Panc1 (cell line): ENCODE measurements at regions not wholly inside any gene's neighbourhood (a gene's known extent, or its start where the extent isn't known, plus 50 kb on each side); places are given as distances from the start of the nearest gene placed in this dataset.
"Not testable (repeated sequence)": the region's sequence is repeated elsewhere in the genome, so short reads cannot be mapped to it uniquely, and the experiment has no call there.

ENCODE experiments used
- ATAC-seq: fragments of 200-7000 bp; cut with Tn5 transposase; 2 replicates; pipeline ENCODE4 v1.9.1; 2020; ENCODE audit warnings: mild to moderate bottlenecking, moderate library complexity
- BruUV-seq: library from RNA; stranded (reverse); fragments of 400-500 nt; replicated peaks from 2 replicates; lab custom pipeline; 2021; lab: Mats Ljungman, UMichigan
- CTCF ChIA-PET: fragments of 300-600 bp; sonication (Branson Sonifier 250); formaldehyde crosslinking; loops from one replicate; lab custom pipeline; 2022; ENCODE audit warnings: antibody characterized with exemption; lab: Charles Lee
- POLR2A ChIA-PET: fragments of 300-600 bp; sonication (Branson Sonifier 250); formaldehyde crosslinking; loops from one replicate; lab custom pipeline; 2022; ENCODE audit warnings: antibody characterized with exemption; lab: Charles Lee
- DNase-seq: peaks from one replicate; pipeline ENCODE4 v3.0.0-alpha.2; 2010; ENCODE audit warnings: low read depth, low spot score
- H3K27ac ChIP-seq: 2 replicates; pipeline ENCODE4 v1.5.1; 2011; ENCODE audit warnings: mild to moderate bottlenecking, low read length, inconsistent platforms
- H3K27me3 ChIP-seq: fragments of 200-500 bp; sonication (Bioruptor generic); 2 replicates; pipeline ENCODE4 v1.6.0; 2014; ENCODE audit warnings: low read length, inconsistent platforms; ENCODE audit not compliant: control insufficient read depth, insufficient read depth
- H3K36me3 ChIP-seq: fragments of 200-500 bp; sonication (Bioruptor generic); 2 replicates; pipeline ENCODE4 v1.5.1; 2014; ENCODE audit warnings: inconsistent platforms, mild to moderate bottlenecking, low read length, moderate library complexity; ENCODE audit not compliant: control insufficient read depth, insufficient read depth
- H3K4me1 ChIP-seq: 2 replicates; pipeline ENCODE4 v1.5.1; 2011; ENCODE audit warnings: inconsistent platforms, mild to moderate bottlenecking, low read length, moderate library complexity; ENCODE audit not compliant: control insufficient read depth, insufficient read depth
- H3K4me3 ChIP-seq, 2 experiments: 2 replicates each; pipeline ENCODE4 v1.5.1; 2011 to 2012; ENCODE audit warnings: low read depth in 2 of 2, low read length in 2 of 2, mild to moderate bottlenecking in 2 of 2, inconsistent platforms in 1 of 2, moderate library complexity in 1 of 2
- H3K9me3 ChIP-seq: fragments of 200-500 bp; sonication (Bioruptor generic); 2 replicates; pipeline ENCODE4 v1.5.1; 2014; ENCODE audit warnings: low read depth, mild to moderate bottlenecking, inconsistent platforms, low read length, moderate library complexity; ENCODE audit not compliant: control insufficient read depth, insufficient read depth
- CTCF ChIP-seq: fragments of 450-650 bp; IDR thresholded peaks from 2 replicates; pipeline ENCODE4 v1.5.1; 2017; ENCODE audit warnings: mild to moderate bottlenecking
- POLR2AphosphoS5 ChIP-seq: IDR thresholded peaks from 2 replicates; pipeline ENCODE4 v1.6.1; 2012; ENCODE audit warnings: mild to moderate bottlenecking, low read depth, low read length, moderate library complexity
- REST ChIP-seq, 2 experiments: IDR thresholded peaks; 2 replicates each; pipeline ENCODE4 v1.6.1; 2011 to 2012; ENCODE audit warnings: low read depth in 2 of 2, control low read depth in 1 of 2, low read length in 1 of 2, mild to moderate bottlenecking in 1 of 2, moderate library complexity in 1 of 2; ENCODE audit not compliant: insufficient read depth in 1 of 2
- SIN3A ChIP-seq: IDR thresholded peaks from 2 replicates; pipeline ENCODE4 v1.6.1; 2012; ENCODE audit warnings: low read depth, mild to moderate bottlenecking, low read length, moderate library complexity, borderline replicate concordance; ENCODE audit not compliant: insufficient read depth
- TCF7L2 ChIP-seq: IDR thresholded peaks from 2 replicates; pipeline ENCODE4 v1.6.1; 2011; ENCODE audit warnings: mild to moderate bottlenecking, low read depth, low read length, inconsistent platforms
- in situ Hi-C: cut with HindIII; loops from 2 replicates; pipeline ENCODE4 v1.10.0; 2016; ENCODE audit warnings: low sequenced_read_pairs, low pct_unique_long_range_greater_than_20kb
- intact Hi-C: fragments of 100-400 bp; cut with micrococcal nuclease; formaldehyde crosslinking; loops from one replicate; pipeline ENCODE4 v1.10.0; 2022; ENCODE audit not compliant: unreplicated experiment

GRCh38 chr9:90698871-90699440 lies 56.3 kb upstream of the DIRAS2 start:
- DNase-seq: no peak
- BruUV-seq: no TSS peak
- CTCF ChIA-PET: no interaction called here
- H3K27ac ChIP-seq: no peak overlapping the region
- no peaks in the 10 kb centered on the region for H3K4me1 ChIP-seq
- no peaks in the 10 kb centered on the region for H3K9me3 ChIP-seq
- in situ Hi-C loops: no loop called here
- TF ChIP-seq REST (IDR thresholded peaks at IDR 0.05; ENCODE audit: insufficient read depth in 1 of 2, low read depth in 2 of 2, low read length in 1 of 2) (no peak), TCF7L2 (no peak), SIN3A (no peak), CTCF (no peak), POLR2AphosphoS5 (no peak)
- no peak for ATAC-seq
- no peaks in the 10 kb centered on the region for H3K36me3 ChIP-seq
- POLR2A ChIA-PET: no interaction called here
- intact Hi-C loops: no loop called here
- H3K27me3 ChIP-seq: no peaks in the 10 kb centered on the region
- no peak overlapping the region for H3K4me3 ChIP-seq

- no peak for ATAC-seq
- no peak for DNase-seq
- no TSS peak for BruUV-seq
- ChIA-PET POLR2A (no interaction called here), CTCF (no interaction called here)
- H3K4me1 ChIP-seq: no peaks in the 10 kb centered on the region
- intact Hi-C loops (no loop called here), in situ Hi-C loops (no loop called here)
- H3K36me3 ChIP-seq: no peaks in the 10 kb centered on the region
- H3K27me3 ChIP-seq: no peaks in the 10 kb centered on the region
- H3K4me3 ChIP-seq: no peak overlapping the region
- no peaks in the 10 kb centered on the region for H3K9me3 ChIP-seq
- TF ChIP-seq SIN3A (no peak), REST (IDR thresholded peaks at IDR 0.05; ENCODE audit: insufficient read depth in 1 of 2, low read depth in 2 of 2, low read length in 1 of 2) (no peak), CTCF (no peak), POLR2AphosphoS5 (no peak), TCF7L2 (no peak)
- H3K27ac ChIP-seq: no peak overlapping the region
These were observed 55.2 kb upstream of the DIRAS2 start for GRCh38 chr9:90697808-90698207.

GRCh38 chr9:90694187-90694586 lies 51.6 kb upstream of the DIRAS2 start:
- CTCF ChIA-PET, H3K27ac ChIP-seq, DNase-seq, ATAC-seq, H3K4me3 ChIP-seq, intact Hi-C loops, H3K36me3 ChIP-seq, H3K9me3 ChIP-seq, in situ Hi-C loops, H3K27me3 ChIP-seq, H3K4me1 ChIP-seq, POLR2A ChIA-PET, BruUV-seq: not testable (repeated sequence)
